GM12892 (cell line): ENCODE measurements at regions not wholly inside any gene's neighbourhood (a gene's known extent, or its start where the extent isn't known, plus 50 kb on each side); places are given as distances from the start of the nearest gene placed in this dataset.

ENCODE experiments used
- POLR2A ChIP-seq: IDR thresholded peaks from 2 replicates; pipeline ENCODE4 v1.6.1; 2011; ENCODE audit warnings: low read depth, low read length, control low read depth
- POLR2AphosphoS5 ChIP-seq: IDR thresholded peaks from 2 replicates; pipeline ENCODE4 v1.6.1; 2011; ENCODE audit warnings: low read depth, low read length, control low read depth

DNA sequence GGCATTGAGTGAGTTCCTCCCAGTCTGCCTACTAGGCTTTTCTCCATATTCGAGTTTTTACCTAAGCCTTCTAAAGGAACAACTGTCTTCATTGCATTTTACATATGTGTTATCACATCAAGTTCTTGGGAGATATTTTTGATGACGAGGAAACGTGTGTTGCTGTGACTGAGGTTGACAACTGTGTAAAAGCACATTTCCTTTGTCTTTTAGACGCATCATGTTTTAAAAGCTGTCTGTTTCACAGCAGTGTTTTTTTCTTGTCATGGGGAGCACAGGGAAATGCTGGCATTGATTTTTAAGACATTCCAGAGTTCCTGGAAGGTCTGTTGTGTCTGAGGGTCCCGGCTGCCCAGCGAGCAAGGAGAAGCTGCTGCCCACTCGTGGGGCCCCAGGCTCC, 381.8 kb downstream of the DCDC2C start:
- TF ChIP-seq POLR2AphosphoS5 (no peak), POLR2A (no peak)
